ENCODE measurements at regions not wholly inside any gene's neighbourhood (a gene's known extent, or its start where the extent isn't known, plus 50 kb on each side); places are given as distances from the start of the nearest gene placed in this dataset.

GRCh38 chr7:17150018-17150417, 148.4 kb upstream of the AHR start:
- TF ChIP-seq POLR2A (IDR thresholded peaks at IDR 0.05) = no peak
- no peak for TF ChIP-seq CTCF (IDR thresholded peaks at IDR 0.05)
